Suppressor macrophage treated with lipopolysaccharide for 4 hours (primary cell): ENCODE measurements at regions not wholly inside any gene's neighbourhood (a gene's known extent, or its start where the extent isn't known, plus 50 kb on each side); places are given as distances from the start of the nearest gene placed in this dataset.
A peak's percentile ranks its signal among the peaks of the same experiment; 100 is the strongest.

ENCODE experiments used
- DNase-seq: peaks from one replicate; pipeline ENCODE4 v3.0.0-alpha.2; 2020

DNA sequence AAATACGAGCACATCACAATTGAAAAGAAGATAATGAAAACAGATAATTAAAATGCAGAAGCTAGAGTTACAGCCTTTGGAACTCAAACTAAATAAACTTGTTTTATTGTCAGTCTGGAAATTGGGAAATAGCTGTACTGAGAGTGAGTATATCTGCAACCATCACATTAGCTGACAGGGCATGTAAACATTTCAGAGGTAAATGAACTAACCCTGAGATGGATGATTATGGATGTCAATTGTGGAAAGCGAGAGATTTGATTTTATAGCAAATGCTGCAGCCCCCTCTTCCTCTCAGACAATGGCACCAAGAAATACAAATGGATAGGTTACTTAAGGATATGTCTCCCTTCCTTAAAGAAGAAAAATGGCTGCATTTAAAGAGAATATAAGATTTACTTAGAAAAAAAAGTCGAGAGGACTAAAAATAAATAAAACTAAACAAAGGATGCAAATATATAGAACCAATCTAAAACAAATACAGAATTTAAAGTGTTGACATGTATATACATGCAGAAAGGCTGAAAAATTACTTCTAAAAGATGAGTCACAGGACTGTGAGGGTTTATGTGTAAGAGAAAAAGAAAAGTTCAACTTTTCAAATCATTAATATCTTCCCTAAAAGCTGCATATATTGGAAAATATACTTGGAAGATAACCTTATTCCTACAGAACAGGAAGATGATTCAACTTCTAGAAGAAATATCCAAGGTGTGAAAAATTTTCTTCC lies 120.3 kb upstream of the FLRT2 start:
- no peak for DNase-seq

DNA sequence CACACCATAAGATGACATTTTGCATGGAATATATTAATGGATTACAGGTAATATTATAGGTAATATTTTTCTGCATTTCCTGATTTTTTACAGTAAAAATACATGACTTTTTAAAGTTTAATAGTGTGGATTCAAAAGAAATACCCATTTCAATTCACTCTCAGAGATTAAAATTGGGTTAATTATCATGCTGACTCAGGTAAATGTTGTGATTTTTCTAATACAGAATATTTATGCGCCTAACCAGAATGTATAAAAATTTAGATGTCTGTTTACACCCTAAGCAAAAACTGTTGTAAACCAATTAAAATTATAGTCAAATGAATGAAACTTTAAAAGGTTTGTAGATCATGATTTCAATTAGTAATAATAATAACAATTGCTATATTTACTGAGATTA lies 117.2 kb upstream of the FLRT2 start:
- no peak for DNase-seq

DNA sequence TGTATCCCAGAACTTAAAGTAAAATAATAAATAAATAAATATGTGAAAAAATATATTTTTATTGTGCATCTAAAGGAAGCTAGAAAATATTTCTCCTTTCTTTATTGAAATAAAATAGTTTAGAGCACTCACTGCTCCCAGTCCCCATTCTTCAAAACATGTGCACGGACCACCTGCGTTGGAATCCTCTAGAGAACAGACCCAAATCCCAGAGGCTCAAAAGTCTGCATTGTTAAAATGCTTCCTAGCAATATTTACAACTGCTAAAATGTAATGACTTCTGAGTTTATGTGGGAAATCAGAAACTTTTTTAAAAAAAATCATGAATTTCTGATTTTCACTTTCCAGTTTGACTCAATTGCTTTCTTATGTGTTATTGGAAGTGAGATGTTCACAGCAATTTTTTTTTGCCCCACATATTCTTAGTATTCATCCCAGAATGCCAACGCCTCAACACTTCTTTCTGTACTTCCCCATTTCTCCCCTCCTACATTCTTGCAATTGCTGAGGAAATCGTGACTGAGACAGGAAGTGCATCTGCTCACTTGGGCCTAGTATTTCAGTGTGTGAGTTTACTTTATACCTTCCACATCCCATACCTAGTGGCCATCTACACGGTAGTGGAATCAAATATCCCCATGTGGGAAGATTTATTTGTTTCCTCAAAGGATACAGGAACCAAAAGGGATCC lies 116.0 kb upstream of the FLRT2 start:
- DNase-seq = peak; percentile 78

DNA sequence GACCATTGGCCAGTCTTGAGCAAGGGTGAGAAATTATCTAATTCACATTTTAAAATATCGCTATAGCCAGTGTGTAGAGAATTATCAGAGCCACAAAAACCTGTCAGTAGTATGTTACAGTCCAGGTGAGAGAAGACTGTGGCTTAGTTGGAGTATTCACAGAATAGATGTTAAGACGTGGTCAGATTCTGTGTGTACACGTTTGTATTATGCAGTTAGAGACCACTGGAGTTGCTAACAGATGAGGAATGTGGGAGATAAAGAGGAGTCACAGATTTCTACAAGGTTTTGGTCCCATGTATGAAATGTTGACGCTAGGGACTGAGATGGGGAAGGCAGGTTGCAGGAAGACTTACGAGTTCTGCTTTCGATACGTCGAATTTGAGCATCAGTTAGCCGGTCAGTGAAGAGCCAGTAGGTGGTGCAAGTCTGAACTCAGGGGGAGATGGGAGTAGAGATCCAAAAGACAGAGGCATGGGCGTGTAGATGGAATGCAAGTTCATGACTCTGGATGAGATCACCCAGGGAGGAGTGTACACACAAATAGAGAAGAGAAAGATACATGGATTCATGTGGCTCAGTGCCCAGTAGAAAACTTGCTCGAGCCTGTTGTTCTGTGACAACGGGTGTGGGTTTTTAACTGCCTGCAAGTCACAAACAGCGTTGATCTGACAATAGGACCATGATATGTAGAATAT lies 114.8 kb upstream of the FLRT2 start:
- DNase-seq = peak; percentile 57

DNA sequence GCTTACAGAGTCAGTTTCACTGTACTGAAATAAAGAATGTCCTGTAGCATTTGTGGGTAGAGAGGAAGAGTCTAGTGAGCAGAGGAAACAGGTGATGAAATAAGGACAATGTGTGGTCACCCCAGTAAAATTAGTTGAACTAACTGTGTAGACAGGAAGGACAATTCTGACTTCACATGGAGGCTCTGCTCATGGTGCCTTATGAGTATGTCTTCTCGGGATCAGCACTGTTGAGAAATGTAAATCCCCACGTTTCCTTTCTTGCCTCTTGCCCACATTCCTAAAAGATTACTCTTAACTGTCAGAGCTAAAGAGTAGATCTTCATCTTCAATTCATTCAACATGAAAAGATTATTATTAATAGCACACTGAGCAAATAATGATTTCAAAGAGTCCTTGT lies 113.2 kb upstream of the FLRT2 start:
- DNase-seq = peak; percentile 66

DNA sequence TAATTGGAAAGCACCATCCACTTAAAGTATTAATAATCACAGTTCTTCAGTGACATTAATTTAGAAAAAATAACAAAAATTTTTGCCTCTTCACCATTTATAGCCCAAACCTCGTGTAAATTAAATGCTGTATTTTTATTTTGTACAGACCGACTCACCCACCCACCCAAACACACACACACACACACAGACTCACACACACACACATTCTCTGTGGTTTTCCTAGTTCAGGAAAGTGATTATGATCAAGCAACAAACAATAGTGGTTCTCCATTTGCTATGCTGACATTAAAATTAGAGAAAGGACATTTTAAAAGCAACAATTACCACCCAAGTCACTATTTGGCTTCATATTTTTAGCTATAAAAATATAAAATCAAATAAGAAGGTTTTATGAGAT lies 112.5 kb upstream of the FLRT2 start:
- no peak for DNase-seq

DNA sequence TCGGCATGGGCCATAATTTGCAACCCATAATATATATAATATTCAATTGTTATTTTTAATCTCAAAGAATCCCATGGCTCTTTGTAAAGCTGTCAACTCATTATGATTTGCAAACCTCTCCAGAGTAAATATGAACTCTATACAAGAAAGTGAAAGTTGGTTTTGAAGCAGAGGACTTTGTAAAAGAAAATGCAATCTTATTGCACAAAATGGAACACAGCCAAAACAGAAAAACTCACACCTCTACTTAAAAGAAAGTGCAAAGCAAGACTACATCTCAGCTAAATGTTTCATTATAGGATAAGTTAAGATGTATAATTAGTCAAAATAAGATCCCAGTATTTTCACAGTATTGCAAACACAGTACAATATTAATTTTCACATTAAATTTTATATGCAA lies 111.2 kb upstream of the FLRT2 start:
- DNase-seq = peak; percentile 12

DNA sequence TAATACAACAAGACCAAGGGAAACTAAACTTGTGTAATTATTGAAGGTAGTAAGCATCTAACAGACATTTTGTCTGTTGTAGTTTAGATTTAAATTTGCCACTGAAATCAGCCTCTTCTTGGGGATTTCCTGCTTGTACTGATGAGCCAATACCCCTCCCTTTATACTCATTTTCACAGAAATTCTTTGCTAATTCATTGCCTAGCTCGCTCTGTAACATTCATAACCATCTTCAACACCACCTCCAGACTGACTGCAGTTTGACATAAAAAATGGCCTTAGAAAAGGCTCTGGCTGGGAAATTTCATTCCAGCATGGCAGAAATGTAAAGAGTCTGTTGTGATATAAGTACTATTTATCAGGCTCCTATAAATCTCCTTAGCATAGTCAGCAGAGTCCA lies 109.7 kb upstream of the FLRT2 start:
- no peak for DNase-seq

DNA sequence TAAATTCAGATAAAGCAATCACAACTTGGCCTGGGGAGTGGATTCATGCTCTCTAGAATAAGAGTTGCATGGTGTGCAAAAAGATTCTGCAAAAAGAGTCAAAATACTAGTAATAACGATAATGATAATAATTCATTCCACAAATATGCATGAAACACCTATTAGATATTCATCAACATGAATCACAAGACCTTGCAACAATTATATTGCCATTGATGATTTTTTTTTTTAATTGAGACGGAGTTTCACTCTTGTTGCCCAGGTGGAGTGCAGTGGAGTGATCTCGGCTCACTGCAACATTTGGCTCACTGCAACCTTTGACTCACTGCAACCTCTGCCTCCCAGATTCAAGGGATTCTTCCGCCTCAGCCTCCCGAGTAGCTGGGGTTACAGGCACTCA lies 109.2 kb upstream of the FLRT2 start:
- DNase-seq = no peak

DNA sequence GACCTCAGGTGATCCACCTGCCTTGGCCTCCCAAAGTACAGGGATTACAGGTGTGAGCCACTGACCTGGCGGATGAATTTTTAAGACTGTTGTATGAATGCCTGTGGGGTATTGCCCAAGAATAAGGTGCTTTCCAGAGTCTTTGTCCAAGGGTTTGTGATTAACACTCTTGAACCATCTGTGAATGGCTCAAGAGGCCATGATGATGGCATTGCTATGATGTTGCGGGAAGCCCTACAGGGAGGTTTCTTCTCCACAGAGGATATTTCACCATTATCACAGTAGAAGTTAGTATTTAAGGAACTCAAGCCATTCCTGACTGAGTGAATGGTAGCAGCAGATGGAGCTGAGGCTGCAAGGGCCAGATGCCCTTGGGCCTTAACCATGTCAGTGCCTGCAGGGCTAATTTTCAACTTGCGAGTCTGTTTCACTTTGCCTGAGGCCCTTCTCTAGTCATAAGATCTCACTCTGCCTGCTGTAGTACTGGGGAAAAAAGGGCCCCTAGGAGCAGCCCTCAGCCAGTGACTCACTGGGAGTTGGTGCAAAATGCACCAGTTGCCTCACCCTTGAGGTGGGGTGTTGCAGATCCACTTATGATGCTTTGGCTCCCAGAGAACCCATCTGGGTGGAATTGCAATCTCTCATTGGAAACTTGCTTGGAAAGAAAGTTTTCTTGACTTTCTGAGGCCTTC lies 108.6 kb upstream of the FLRT2 start:
- peak; percentile 52 for DNase-seq

DNA sequence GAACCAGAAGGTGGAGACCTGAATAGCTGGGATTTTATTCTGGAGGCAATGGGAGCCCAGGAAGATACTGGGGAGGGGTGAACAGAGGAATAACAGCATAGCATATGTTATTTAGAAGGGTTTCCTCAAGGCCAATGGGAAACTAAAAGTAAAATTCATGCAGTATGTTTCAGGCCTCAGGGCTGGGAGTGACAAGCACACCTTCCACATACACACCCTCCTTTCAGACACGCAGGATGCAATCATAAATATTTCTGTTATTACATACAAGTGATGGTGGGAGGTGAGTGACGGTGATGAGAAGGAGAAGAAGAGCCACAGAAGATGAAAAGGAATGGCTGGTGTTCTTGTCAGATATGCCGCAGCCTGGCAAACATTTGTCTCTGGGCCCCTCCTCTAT lies 106.1 kb upstream of the FLRT2 start:
- no peak for DNase-seq

DNA sequence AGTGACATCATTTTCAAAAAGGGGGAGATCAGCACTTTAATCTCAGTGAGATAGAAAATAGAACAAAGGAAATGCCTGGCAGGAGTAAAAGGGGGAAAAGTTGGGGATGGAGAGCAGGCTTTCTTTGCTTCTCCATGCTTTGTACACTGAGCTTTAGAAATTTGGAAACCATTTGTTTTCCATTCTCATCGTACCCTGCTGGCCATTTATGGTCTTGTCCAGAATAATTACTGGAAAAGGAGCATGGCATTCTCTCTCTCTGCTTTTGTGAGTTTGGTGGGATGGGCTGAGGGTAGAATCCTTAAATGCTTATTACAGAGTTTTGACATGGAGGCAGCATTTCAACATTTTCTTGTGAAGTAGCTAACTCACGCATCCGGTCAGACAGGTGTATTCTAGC lies 104.4 kb upstream of the FLRT2 start:
- DNase-seq = no peak

DNA sequence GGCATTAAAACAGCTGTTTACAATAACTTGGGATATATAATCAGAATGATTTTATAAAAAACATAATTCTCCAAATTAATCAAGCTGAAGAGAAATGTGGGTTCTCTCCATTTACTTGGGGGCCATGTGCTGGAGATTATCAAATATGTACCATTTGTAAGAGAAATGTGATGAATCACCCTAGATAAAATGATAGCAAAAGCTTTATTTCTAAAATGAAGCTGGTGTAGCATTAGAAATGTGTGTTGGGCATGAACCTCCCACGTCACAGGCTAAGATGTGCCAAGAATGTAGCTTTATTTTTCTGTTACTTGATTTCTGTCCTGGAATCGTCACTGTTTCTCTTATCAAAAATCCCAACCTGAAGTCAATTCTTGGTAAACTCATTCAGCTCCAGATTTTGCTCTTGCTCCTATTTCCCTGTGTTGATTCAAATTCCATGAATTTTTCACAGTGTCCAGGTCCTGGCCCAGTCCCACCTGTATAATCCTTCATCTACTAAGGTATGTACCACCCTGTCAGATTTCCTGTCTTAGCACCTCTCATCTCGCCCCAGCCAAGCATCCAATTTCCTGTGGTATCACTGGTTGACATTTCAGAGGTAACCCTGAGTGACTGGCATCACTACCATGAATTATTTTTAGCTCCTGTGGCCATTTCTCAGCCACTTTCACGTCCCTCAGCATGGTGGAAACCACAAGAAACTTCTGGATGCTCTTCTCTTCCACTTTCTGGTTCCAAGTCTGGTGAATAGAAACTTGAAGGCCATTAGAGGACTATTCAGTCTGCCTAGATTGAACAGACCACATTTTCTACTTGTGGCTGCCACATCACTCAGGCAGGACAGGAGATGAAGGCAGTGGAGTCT lies 103.6 kb upstream of the FLRT2 start:
- no peak for DNase-seq

DNA sequence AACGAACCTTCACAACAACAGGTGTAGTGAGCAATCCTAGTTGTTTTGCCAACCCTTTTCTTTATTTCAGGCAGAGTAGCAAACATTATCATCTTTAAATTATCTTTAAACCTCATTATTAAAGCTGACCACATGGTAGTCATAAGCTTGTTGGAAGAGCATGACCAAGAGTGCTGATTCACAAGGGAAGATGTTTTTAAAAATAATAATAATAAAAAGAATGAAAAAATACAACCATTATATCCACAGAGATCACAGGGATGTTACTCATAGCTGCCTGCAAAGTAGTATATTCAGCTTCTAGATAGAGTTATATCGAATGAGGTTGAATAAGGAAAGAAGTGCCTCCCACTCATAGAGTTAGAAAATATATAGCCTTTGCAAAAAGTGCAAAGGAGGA lies 101.0 kb upstream of the FLRT2 start:
- no peak for DNase-seq

DNA sequence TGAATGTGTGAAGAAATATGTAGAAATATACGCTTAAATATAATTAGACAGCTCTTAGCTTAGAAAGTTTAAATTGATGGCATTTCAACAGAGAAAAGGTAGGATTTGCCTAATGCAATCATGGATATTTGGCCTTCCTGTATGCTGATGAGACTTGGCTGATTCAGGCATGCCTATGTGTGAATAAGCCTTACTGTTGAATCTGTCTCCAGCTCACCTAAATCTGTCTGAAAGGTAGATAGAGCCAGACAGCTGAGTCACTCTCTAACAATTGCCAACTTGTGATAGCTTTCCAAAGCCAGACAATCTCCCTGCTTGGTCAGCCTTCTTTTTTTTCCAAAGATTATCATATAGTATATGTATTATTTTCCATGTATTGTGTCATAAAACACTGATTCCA lies 92.8 kb upstream of the FLRT2 start:
- no peak for DNase-seq

DNA sequence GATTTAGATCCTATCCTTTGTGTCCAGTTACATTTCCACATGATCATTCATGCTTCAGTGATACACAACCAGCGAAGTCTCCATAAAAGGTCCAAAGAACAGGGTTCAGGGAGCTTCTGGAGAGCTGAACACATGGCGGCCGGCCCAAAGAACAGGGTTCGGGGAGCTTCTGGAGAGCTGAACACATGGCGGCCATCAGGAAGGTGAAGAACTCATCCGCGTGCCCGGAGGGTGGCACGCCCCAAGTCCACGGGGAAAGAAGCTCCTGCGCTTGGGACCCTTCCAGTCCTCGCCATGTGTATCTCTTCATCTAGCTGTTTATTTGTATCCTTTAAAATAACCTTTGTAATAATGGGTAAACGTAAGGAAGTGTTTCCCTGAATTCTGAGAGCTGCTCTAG lies 91.9 kb upstream of the FLRT2 start:
- DNase-seq = no peak

DNA sequence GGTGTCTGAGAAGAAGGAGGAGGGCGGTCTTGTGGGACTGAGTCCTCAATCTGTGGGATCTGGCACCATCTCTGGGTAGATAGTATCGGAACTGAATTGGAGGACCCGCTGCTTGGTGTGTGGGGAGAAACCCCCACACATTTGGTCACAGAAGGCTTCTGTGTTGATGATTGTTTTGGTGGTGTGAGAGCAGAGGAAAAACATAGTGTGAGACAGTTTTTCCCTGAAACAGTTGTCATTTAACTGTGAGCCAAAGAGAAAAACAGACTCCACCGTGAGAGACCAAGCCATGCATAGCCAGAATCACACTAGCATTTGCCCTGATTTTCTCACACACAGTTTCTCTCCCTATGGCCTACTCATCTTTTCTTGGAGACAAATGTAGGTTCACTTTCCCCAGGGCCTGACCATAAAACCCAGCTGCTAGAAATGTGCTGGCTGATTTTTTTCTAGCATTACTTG lies 91.4 kb upstream of the FLRT2 start:
- no peak for DNase-seq

DNA sequence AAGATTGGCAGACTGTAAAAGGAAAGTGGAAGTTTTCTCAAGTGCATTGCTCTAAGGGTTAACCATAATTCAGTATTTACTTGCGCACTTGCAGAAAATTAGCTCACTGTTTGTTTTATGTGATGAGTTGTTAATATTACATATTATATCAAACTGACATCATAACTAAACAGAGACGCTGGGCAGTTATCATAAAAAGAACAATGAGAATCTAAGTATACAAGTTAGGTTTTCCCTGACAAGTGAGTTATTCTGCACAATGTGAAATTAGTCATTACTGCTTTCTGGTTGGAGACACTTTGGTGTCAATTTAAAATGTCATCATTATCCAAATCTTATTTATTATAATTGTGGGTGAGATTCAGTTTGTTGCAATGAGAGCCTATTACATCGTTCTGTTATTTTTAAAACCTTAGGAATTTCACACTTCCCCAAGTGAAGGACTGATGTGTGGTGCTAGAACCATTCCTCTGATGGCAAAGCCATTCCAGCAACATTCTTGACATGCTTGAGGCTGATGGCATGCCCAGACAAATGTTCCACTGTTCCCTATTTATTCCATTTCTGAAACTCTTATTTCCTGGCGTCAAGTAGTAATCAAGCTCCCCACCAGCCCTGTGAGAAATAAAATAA lies 90.1 kb upstream of the FLRT2 start:
- no peak for DNase-seq

DNA sequence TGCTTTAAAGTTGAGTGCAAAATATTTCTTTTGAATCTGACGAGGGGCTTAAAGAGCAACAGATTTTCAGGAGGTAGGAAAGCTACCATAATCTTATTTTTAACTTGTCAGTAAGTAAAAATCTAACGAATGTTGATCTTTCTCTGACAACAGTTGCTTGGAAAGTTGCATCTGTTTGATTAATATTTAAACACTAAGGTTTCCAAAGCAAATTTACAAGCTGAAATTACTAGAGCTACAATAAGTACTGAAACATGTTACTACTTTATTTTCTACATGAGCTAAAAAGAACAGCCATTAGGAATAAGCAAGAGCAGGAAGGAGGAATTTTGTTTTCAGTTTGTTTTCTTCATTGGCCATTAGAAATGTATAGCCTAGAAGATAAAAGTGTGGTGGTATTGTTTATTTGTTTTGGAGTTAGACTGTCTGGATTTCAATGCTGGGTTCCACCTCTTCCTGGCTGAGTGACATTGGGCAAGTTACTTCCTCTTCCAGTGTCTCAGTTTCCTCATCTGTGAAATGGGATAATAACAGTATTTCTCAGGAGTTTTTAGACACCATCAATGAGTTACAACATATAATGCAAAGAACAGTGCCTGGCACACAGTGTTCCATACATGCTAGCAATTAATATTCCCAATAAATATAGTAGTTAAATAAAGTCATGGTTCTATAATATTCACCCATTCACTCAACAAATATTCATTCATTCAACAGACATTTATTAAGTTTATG lies 87.9 kb upstream of the FLRT2 start:
- no peak for DNase-seq

DNA sequence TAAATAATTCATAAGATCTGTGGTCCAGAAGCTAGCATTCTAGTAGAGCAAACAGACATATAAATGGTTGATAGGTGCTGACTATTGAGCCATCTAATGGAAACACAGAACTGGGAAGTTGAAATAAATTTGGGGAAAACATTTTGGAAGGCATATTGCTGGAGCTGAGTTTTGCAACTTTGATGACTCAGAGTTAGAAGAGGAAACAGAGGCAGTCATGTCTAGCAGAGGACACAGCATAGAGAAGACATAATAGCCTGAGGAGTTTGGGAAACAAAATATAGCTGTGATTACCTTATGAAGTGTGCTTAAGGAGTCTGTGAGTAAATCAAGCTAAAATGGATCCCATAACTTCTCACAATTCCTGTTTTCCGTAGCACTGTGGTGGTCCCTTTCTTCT lies 86.9 kb upstream of the FLRT2 start:
- DNase-seq = peak; percentile 68

DNA sequence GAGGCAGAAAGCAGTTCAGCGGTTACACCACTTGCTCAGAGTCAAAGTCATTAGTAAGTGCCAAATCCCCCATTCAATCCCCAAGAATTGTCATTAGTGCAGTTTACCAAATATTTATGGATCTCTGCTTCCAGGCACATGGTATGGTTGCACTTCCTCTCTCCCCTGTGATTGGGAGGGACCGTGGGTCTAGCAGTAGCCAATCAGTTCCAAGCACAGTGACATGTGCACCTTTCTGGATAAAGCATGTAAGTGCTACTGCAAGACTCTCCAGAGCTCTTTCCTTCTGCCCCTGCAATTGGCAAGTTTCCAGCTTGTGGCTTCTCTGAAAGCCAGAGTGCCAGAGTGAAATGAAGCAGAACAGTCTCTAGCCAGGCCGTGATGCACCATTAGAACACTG lies 85.3 kb upstream of the FLRT2 start:
- DNase-seq = peak; percentile 50
